Caco-2 (cell line): ENCODE measurements at regions not wholly inside any gene's neighbourhood (a gene's known extent, or its start where the extent isn't known, plus 50 kb on each side); places are given as distances from the start of the nearest gene placed in this dataset.

Source experiments
- BruUV-seq: library from RNA; stranded (reverse); fragments of 400-500 nt; replicated peaks from 2 replicates; lab custom pipeline; 2021; lab: Mats Ljungman, UMichigan
- CTCF ChIA-PET: fragments of 300-600 bp; sonication (Branson Sonifier 250); formaldehyde crosslinking; loops from one replicate; lab custom pipeline; 2022; ENCODE audit warnings: antibody characterized with exemption; lab: Charles Lee
- POLR2A ChIA-PET: fragments of 300-600 bp; sonication (Branson Sonifier 250); formaldehyde crosslinking; loops from one replicate; lab custom pipeline; 2022; ENCODE audit warnings: antibody characterized with exemption; lab: Charles Lee
- DNase-seq, 2 experiments: peaks; one replicate each; pipeline versions ENCODE4 v3.0.0 to v3.0.0-alpha.2; 2020 to 2022
- H3K27me3 ChIP-seq: replicated peaks from 2 replicates; pipeline ENCODE4 v1.6.0; 2011; ENCODE audit warnings: low read length; ENCODE audit not compliant: control insufficient read depth, insufficient read depth
- H3K36me3 ChIP-seq: 2 replicates; pipeline ENCODE4 v1.5.1; 2011; ENCODE audit warnings: low read length; ENCODE audit not compliant: control insufficient read depth, insufficient read depth
- H3K4me1 ChIP-seq: fragments of 250-450 bp; sonication (Bioruptor Pico); 2 replicates; pipeline ENCODE4 v1.5.1; 2020; ENCODE audit warnings: mild to moderate bottlenecking
- H3K4me3 ChIP-seq: 2 replicates; pipeline ENCODE4 v1.5.1; 2011; ENCODE audit warnings: low read depth, mild to moderate bottlenecking, control low read depth, low read length
- H3K9me3 ChIP-seq: fragments of 250-450 bp; sonication (Bioruptor Pico); 2 replicates; pipeline ENCODE4 v1.5.1; 2020; ENCODE audit warnings: mild to moderate bottlenecking, moderate library complexity
- H3K27ac Mint-ChIP-seq: one replicate; pipeline ENCODE4 v1.8.0; 2022; ENCODE audit warnings: mixed read lengths; ENCODE audit not compliant: unreplicated experiment
- H3K27me3 Mint-ChIP-seq: one replicate; pipeline ENCODE4 v1.8.0; 2022; ENCODE audit warnings: mixed read lengths; ENCODE audit not compliant: insufficient read depth, unreplicated experiment
- H3K36me3 Mint-ChIP-seq: one replicate; pipeline ENCODE4 v1.8.0; 2022; ENCODE audit warnings: mild to moderate bottlenecking, mixed read lengths; ENCODE audit not compliant: insufficient read depth, unreplicated experiment
- H3K4me1 Mint-ChIP-seq: one replicate; pipeline ENCODE4 v1.8.0; 2022; ENCODE audit warnings: low read depth, mixed read lengths; ENCODE audit not compliant: unreplicated experiment
- H3K4me3 Mint-ChIP-seq: one replicate; pipeline ENCODE4 v1.8.0; 2022; ENCODE audit warnings: mild to moderate bottlenecking, moderate library complexity, mixed read lengths; ENCODE audit not compliant: unreplicated experiment
- H3K9me3 Mint-ChIP-seq: one replicate; pipeline ENCODE4 v1.8.0; 2022; ENCODE audit warnings: mixed read lengths; ENCODE audit not compliant: unreplicated experiment
- intact Hi-C: fragments of 100-400 bp; cut with micrococcal nuclease; formaldehyde crosslinking; loops from one replicate; pipeline ENCODE4 v1.10.0; 2022; ENCODE audit not compliant: unreplicated experiment
- TF ChIP-seq, protein P1 (sequence below), 2 experiments: fragments of 200-600 bp in 1 of 2; IDR thresholded peaks; 1 replicate in 1 of 2; 2 replicates in 1 of 2; pipeline versions ENCODE4 v1.5.1 to v1.8.0; 2011 to 2022; ENCODE audit warnings: antibody characterized with exemption in 1 of 2, control low read depth in 1 of 2, inconsistent platforms in 1 of 2, low read depth in 1 of 2, low read length in 1 of 2, mild to moderate bottlenecking in 1 of 2, moderate library complexity in 1 of 2; ENCODE audit not compliant: insufficient read depth in 1 of 2, severe bottlenecking in 1 of 2, unreplicated experiment in 1 of 2

GRCh38 chr10:130997267-130998045 lies 314.1 kb downstream of the TCERG1L start:
- Mint-ChIP-seq H3K4me3 (no peak overlapping the region), H3K27ac (no peak overlapping the region), H3K9me3 (peaks cover 17% of the 10 kb centered on the region), H3K36me3 (no peaks in the 10 kb centered on the region), H3K4me1 (no peaks in the 10 kb centered on the region), H3K27me3 (peaks cover 7% of the 10 kb centered on the region)
- TF ChIP-seq, protein P1, sequence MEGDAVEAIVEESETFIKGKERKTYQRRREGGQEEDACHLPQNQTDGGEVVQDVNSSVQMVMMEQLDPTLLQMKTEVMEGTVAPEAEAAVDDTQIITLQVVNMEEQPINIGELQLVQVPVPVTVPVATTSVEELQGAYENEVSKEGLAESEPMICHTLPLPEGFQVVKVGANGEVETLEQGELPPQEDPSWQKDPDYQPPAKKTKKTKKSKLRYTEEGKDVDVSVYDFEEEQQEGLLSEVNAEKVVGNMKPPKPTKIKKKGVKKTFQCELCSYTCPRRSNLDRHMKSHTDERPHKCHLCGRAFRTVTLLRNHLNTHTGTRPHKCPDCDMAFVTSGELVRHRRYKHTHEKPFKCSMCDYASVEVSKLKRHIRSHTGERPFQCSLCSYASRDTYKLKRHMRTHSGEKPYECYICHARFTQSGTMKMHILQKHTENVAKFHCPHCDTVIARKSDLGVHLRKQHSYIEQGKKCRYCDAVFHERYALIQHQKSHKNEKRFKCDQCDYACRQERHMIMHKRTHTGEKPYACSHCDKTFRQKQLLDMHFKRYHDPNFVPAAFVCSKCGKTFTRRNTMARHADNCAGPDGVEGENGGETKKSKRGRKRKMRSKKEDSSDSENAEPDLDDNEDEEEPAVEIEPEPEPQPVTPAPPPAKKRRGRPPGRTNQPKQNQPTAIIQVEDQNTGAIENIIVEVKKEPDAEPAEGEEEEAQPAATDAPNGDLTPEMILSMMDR (IDR thresholded peaks at IDR 0.05; ENCODE audit: insufficient read depth in 1 of 2, low read depth in 1 of 2, low read length in 1 of 2, severe bottlenecking in 1 of 2, unreplicated experiment in 1 of 2): no peak
- BruUV-seq: no TSS peak
- CTCF ChIA-PET: no interaction called here
- Histone ChIP-seq H3K4me1 (no peaks in the 10 kb centered on the region), H3K9me3 (no peaks in the 10 kb centered on the region), H3K36me3 (no peaks in the 10 kb centered on the region), H3K4me3 (no peak overlapping the region), H3K27me3 (no peaks in the 10 kb centered on the region)
- intact Hi-C loops: no loop called here
- POLR2A ChIA-PET: no interaction called here
- no peak for DNase-seq

DNA sequence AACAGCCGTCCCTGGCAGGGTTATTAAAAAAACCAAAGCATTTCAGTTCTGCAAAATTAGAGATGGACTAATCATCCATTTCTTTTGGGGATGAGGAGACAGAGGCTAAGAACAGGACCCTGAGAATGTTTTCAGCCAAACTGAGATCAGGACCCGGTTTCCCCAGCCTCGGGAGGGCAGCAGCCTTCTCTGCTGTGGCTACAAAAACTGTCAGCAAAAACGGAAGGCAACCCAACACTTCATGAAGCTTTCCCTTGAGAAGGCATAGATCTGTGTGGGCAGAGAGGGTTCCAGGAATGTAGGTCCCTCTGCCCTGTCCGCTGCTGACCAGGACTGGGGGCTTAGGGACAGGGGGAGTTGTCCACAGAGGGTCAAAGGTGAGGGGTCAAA lies 313.5 kb downstream of the TCERG1L start:
- Histone ChIP-seq H3K27me3 (no peaks in the 10 kb centered on the region), H3K9me3 (no peaks in the 10 kb centered on the region), H3K4me3 (no peak overlapping the region), H3K4me1 (no peaks in the 10 kb centered on the region), H3K36me3 (no peaks in the 10 kb centered on the region)
- TF ChIP-seq, protein P1 (IDR thresholded peaks at IDR 0.05; ENCODE audit: insufficient read depth in 1 of 2, low read depth in 1 of 2, low read length in 1 of 2, severe bottlenecking in 1 of 2, unreplicated experiment in 1 of 2): no peak
- intact Hi-C loops: no loop called here
- H3K27me3 Mint-ChIP-seq: peaks cover 7% of the 10 kb centered on the region
- no peaks in the 10 kb centered on the region for H3K36me3 Mint-ChIP-seq
- no peak for DNase-seq
- H3K4me3 Mint-ChIP-seq: no peak overlapping the region
- no peak overlapping the region for H3K27ac Mint-ChIP-seq
- BruUV-seq: no TSS peak
- peaks cover 17% of the 10 kb centered on the region for H3K9me3 Mint-ChIP-seq
- CTCF ChIA-PET: no interaction called here
- H3K4me1 Mint-ChIP-seq: no peaks in the 10 kb centered on the region
- POLR2A ChIA-PET: no interaction called here

DNA sequence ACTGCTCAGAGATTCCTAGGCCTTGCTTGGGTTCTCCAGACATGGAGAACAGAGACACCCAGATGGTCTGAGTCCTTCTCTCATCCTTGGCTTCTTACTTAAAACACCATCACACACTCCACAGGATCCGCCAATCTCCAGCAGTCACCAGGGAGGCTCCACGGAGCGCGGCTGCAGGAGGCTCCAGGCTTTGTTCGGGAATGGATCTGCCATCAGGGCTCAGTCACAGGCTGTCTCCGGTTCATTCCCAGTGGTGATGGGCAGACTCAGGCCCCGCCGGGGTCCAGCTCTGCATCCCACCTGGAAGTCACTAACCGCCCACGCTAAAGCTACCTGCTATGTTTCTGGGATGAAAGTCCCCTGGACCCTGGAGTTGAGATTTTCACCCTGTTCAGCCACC lies 312.9 kb downstream of the TCERG1L start:
- Mint-ChIP-seq H3K4me3 (no peak overlapping the region), H3K36me3 (no peaks in the 10 kb centered on the region), H3K4me1 (no peaks in the 10 kb centered on the region), H3K9me3 (peaks cover 17% of the 10 kb centered on the region), H3K27me3 (peaks cover 7% of the 10 kb centered on the region), H3K27ac (no peak overlapping the region)
- no peak overlapping the region for H3K4me3 ChIP-seq
- BruUV-seq: no TSS peak
- H3K4me1 ChIP-seq: no peaks in the 10 kb centered on the region
- no peaks in the 10 kb centered on the region for H3K9me3 ChIP-seq
- intact Hi-C loops: no loop called here
- no peak for DNase-seq
- ChIA-PET CTCF (no interaction called here), POLR2A (no interaction called here)
- TF ChIP-seq, protein P1 (IDR thresholded peaks at IDR 0.05; ENCODE audit: insufficient read depth in 1 of 2, low read depth in 1 of 2, low read length in 1 of 2, severe bottlenecking in 1 of 2, unreplicated experiment in 1 of 2): no peak
- H3K27me3 ChIP-seq: no peaks in the 10 kb centered on the region
- no peaks in the 10 kb centered on the region for H3K36me3 ChIP-seq
